Ecto neural progenitor cell (in vitro differentiated cells): ENCODE measurements at regions not wholly inside any gene's neighbourhood (a gene's known extent, or its start where the extent isn't known, plus 50 kb on each side); places are given as distances from the start of the nearest gene placed in this dataset.

ENCODE experiments used
- DNase-seq: peaks from one replicate; pipeline ENCODE4 v3.0.0-alpha.2; 2018; ENCODE audit warnings: low spot score

DNA sequence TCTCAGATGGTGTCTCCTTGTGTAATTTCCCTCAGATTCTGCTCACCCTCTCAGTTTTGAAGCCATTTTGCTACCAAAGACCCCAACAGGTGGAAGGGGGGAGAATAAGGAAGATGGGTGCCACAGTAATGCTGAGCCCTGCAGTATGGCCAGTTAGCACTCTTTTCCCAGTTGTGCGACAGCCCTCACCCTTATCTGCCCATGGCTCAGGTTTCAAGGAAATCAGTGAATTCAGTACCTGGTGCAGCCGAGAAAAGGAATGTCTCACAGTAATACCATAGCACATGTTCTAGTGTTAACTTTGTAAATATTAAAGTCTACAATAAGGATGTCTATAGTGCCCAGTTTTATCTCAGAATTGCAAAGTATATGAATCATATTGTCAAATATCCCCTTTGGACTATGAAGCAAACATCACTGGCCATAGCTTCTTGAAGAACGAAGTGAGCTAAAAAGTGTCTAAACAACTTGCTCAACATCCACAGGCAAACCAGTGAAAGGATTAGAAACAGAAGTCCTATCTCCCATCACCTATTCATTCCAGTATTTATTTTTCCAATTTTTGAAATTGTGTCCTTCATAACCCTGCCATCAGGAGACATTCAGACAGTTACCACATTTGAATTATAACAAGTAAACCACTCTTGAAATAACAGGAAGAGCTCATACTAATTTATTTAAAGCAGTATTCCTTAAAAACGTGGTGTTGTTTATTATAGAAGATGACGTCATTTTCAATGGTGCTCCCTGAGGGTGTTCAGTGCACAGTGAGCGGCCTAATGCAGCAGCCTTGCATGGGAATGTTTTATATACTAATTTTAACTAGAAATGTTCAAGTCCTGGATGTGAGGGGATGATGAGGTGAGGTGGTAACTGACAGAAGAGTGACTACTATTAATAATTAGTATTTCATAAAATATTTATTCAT lies 366.2 kb downstream of the TFAP2A start:
- DNase-seq = no peak

DNA sequence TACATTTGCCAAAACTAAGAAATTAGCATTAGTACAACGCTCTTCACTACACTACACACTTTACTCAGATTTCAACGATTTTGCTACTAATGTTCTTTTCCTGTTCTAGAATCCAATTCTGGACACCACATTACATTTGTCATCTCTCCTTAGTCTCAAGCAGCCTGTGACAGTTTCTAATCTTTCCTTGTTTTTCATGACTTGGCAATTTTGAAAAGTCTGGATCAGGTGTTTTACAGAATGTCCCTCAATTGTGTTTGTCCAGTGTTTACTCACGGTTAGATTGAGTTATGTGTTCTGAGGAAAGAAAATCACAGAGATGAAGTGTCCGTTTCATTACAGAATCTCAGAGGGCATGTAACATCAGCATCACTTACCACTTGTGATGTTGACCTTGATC lies 372.6 kb downstream of the TFAP2A start:
- DNase-seq = no peak

DNA sequence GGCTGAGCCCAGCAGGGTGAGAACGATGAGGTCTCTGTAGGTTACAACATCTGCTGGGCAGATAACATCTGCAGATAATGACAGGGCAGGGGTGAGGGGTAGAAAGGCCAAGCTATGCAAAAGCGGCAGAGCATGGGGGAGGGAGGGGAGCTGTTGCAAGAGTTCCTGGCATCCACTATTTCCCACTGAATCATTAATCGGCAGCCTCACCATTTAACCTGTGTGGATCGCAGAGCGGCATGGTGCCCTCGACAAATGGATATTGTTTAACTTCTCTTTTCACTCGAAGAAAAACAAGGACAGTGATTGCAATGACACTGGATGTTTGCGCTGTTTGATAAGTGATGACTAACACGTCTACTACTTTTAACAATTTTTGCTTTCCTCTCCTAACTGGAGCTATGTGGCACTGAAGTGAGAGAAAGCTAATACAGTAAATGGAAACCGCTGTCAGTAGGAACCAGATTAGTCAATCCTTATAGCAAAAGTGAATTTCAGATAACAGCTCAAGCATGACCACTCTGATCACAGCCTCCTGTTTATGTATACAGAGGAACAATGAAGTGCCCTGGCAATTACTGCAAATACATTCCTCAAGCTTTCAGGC lies 381.5 kb downstream of the TFAP2A start:
- DNase-seq = peak; percentile 49

DNA sequence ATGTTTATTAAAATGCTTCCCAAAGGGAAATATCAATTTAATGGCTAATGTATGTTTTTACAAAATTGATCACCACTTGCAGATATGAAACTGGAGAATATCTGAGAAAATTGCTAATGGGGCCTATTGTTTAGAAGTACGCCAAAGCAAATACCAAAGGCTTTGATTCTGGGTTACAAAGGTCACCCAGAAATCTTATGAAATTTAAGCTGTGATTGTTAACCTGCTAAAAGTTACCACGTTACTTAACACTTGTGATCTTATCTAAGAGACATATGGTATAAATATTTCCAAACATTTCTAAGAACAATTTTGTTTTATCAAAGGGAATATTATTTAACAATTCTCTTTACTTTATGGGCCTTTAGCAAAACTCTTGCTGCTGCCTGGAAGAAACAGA lies 383.3 kb downstream of the TFAP2A start:
- no peak for DNase-seq

DNA sequence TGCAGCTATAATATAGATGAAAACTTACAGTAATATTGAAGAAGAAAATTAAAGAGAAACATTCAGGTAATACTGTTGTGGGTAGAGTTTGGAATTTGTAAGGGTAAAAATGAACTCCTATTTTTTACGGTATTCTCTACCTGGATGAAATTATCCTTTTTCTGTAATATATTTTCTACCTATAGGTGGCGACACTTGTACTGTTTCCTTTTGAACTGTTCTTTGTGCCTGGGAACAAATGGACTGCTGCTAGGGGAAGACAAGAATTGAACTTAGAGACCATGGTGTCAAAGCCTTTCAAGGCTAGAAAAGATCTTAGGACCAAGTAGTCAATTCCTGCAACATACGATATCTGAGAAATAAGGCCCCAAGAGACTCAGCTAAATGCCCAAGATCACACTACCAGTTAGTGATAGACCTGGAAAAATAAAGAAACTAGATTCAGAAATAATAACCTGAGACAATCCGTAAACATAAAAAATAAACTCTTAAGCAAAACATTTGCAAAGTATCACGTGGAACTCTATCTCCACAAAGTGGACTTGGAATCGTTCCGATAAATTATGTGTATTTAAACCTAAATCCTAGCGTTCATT lies 383.8 kb downstream of the TFAP2A start:
- DNase-seq = no peak

DNA sequence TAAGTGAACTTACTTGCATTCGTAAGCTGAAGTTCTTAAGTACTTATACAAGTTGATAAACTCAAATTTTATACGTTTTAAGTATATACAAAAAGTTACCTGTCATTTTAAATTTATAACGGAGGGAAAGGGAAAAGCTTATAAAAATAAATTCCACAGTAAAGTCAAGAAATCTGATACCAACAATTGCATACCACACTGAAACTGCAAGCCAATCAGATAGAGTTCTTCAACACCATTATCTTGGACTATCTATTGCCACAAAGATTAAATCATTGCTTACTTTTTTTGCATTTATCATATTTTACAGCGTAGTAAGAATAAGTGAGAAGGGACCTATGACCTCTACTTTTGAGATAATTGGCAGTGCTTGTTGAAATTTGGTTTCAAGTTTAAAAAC lies 386.7 kb downstream of the TFAP2A start:
- no peak for DNase-seq

DNA sequence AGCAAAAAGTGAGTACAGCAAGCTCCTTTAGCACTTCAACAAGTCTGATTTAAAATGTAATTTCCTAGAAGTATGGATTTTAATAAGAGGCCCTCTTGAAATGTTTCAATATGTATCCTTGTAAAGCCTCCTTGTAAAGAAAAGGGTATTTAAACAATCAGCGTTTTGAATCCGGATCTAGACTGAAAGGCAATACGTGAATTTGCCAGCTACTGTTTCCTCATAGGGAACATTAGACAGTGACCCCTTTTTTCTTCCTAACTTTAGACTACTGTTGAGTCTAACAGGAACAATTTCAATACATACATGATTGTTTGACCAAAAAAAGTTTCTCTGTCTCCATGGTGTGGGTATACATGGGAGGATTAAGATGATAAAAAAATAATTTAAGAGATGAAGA lies 395.0 kb downstream of the TFAP2A start:
- no peak for DNase-seq

DNA sequence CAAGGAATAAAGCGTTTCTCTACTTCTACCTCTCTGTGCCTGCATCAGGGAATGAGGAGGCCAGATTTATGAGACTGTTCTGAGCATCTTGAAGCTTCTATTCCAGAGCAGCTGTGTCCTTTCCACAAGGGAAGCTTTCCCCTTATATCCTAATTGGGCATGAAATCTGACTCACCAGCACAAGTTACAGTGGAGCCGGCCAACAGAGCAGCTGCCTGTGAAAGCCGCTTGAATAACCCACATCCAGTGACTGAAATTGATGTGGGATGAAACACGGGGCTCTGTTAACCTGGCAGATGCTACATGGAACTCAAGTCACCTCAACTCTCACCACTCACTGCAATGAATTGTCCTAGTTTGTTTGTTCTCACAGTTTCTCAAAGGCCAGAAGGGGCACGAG lies 400.3 kb downstream of the TFAP2A start:
- no peak for DNase-seq

DNA sequence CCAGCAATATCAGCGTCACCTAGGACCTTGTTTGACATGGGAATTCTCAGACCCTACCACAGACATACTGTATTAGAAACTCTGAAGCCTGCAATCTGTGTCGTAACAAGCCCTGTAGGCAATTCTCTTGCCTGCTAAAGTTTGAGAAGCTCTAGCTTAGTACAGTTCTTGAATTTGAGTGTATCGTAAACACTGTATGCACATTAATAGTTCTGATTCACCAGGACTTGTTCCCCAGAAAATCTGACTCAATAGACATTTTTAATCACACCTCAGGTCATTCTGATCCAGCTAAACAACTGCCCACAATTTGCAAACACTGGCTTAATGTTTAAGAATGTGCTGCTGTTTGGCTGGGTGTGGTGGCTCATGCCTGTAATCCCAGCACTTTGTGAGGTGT lies 414.3 kb downstream of the TFAP2A start:
- no peak for DNase-seq

DNA sequence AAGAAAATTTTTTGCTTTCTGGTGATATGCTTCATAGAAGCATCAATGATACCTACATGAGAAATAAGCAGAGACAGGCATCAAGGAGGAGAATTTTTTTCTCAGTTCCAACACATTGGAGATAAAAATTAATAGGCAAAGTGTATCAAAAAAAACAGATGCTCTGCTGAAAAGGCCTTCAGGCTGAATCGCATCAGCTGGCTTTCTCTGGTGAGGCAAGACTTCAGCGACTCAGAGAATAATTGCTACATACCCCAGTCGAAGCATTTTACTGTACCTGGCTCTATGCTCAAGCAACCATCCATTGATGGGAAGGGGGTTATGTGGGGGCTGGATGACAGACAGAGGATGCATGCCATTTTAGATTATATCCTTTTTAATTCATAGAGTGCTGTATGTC lies 415.1 kb downstream of the TFAP2A start:
- DNase-seq = no peak

DNA sequence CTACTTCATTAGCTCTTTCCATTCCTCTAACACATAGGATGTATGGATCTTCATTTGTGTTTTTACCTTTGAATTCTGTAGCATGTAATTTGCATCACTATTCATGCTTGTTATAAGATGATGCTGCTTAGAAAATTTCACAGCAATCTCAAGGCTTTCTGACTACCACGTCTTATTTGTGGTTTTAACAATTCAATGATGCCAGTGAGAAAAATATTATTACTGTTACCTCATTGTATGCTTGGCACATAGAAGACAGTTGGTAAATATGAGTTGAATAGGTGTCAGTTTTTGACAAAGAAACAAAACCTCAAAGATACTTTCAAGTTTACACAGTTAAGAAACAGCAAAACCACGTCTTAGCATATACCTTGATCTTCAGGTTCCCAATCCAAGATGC lies 428.6 kb downstream of the TFAP2A start:
- no peak for DNase-seq

DNA sequence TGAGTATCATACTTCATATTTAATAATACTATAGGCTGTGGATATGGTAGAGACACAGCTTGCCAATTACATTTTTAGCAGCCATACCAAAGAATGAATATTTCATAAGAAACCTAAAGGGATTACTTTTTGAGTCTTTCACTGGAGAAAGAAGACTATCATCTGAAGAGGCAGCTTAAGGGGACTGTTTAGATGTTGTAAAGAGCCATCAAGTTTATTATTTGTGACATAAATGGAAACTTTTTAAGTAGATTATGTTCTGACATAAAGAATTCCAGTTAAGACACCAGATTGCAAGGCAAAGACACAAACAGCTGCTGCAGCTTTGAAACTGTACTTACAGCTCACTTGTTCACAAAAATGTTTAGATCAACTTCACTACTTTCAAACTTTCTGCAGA lies 429.4 kb downstream of the TFAP2A start:
- no peak for DNase-seq

DNA sequence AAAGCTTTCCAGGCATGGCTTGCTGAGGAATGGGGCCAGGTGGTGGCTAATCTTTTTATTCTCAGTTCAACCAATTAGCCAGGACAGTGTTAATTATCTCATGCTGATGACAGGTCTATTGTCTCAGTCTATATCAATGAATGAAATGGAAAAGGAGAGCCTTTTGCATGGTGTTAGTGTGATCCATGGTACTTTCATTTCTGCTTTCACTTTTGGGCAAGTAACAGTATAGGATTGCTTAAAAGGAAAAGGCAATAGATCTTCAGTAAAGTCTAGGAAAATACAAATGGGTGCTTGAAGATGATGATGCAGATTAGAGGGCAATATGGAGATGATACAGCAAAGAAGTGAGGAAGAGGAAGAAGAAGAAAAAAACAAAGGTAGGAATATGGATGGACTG lies 430.3 kb downstream of the TFAP2A start:
- DNase-seq = no peak

DNA sequence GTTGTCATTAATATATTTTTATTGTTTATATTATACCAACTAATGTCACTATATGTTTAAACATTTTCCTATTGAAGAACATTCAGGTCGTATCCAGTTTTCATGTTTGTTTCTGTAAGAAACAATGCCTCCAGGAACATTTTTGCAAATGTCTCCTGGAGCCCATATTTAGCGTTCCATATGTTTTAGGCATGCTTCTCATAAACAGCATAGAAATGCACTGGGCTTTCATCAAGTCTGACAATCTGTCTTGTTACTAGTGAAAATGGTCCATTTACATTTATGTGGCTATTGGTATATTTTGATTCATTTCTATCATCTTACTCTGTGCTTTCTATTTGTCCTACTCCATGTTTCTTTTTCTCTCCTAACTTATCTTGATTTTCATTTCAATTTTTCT lies 431.7 kb downstream of the TFAP2A start:
- DNase-seq = no peak

DNA sequence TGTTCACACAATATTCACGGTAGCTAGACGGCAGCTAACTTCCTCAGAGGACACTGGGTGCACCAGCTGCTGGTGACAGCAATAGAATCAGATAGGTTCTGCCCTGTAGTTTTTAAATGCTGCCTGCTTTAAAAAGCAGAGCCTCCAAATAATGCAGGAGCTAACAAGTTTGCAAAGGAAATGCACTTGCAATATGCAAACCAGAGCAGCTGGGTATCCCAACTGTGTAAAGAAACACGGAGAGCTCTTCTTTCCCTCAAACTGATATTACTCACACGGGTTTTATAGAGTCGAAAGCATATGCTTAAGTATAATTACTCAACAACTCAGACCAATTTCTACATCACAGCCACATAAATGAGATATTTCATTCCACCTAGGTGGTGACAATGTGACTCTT lies 432.7 kb downstream of the TFAP2A start:
- DNase-seq = no peak

DNA sequence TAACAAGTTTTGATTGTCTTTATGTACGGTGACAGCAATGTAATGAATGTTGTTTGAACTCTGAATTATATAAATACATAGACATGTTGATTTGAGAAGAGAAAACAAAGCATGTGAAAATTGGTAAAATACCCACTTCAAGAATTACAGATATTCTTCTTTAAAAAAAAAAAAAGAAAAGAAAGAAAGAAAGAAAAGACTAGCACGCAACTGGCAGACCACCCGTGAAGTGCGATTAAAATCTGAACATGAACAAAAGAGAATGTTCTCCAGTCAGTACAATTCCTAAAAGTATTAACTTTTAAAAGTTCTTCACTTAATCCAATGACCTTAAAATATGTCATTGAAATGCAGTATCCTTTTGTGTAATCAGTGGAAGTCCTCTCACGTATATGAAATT lies 434.9 kb downstream of the TFAP2A start:
- DNase-seq = no peak

DNA sequence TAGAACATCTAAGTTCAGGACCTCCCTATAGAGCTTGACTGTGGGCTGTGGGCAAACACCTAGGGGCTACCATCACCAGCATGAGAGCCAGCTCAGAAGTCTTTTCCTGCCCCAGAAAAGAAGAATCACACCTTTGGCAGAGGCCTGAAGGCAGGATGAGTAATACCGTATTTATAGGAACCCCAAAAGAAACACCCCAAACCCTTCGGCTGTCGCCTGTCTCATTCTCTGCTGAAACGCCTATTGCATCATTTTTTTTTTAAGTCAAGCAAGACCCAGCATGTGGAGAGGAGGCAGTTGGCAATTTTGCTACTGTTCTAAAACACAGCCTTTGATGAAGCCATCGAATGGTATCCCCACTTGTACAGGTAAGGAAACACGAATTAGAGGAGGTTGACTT lies 436.4 kb downstream of the TFAP2A start:
- DNase-seq = no peak

DNA sequence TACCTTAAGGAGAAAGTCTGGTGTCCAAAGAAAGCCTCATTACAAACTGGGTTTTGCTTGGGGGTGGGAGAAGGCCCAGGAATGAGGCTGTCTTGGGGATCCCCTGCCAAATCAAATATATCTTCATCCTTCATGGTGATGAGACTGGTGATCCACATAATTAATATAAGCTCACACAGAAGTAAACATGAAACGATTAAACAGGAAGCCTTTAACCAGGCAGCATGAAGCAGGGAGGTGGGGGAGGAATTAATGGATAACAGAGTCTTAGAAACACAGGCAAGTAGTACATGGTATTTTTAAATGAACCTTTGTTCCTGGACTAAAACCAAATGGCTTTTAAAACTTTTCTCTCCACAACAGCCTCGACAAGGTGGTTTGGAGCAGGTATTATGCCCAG lies 437.5 kb downstream of the TFAP2A start:
- DNase-seq = no peak

DNA sequence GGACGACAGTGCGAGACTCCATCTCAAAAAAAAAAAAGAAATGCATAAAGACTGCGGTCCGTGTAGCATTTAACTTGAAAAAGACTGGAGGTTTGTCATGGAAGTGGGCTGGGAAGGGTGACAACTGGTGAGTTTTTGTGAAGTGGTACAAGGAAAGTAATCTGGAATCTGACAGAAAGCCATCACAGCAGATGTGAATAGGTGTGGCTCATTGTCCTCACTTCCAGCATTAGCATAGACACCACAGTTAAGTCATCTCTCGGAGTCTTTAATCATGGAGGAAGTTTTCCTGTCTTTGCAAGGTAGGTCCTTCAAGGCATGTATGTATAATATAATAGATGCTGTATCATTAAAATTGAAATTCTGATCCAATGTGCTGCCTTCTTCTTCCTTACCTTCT lies 453.2 kb downstream of the TFAP2A start:
- no peak for DNase-seq

DNA sequence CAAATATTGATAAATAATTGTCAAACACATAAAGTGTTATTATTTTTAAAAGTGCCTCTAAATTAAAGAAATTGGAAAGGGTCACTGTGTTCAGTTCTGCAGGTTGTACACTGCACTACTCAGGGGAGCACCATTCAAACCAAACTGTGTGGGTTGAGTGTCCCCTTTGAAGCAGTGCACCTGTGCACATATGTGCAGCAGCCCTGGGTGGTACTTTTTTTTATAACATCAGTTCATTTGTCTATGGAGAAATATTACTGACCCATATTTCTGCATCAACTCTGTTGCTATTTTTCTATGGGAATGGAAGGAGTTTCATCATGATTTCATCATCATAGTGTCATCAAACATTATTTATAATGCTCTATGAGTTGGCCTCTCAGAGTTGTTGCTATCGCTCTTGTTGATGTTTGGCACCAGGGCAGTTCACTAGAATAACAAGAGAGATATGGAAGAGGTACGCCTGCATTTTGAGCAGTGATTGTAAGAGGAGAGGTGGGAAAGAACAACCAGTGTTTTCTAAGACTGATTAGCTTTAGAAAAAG lies 457.6 kb downstream of the TFAP2A start:
- DNase-seq = no peak

DNA sequence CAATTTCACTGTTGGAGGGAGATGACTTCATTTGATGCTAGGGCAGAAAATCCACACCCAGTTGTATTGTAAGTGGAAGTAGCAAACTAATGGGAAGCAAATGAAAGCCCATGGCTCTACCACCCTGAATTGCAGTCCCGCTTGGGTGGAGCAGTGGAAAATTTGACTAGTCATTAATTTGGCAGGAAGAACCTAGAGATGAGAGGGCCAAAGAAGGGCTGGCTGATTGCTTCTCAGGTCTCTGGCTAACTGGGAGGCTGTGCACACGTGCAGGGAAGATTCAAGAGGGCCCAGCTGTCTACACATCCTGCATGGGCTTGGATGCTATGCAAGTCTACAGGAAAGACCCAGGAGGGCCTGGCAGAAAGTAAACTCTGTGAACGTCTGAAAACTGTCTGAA lies 466.2 kb downstream of the TFAP2A start:
- no peak for DNase-seq

DNA sequence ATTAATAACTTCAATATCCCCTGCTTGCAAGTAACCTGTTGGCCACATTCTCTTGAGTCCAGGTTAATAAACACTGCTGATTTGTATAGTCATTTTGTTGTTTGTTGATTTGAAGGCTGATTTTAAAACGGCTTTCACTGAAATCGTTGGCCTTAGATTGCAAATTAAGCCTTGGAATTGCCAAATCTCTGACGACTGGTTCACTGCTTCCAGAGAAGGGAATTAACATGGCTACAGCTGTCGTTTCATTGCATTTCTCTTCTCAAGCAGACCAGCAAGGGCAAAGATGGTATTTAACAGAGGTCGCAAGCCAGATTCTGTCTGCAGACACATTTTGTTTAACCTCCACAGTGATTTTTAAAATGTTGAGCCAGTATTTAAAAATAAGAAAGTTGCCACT lies 470.9 kb downstream of the TFAP2A start:
- DNase-seq = no peak

DNA sequence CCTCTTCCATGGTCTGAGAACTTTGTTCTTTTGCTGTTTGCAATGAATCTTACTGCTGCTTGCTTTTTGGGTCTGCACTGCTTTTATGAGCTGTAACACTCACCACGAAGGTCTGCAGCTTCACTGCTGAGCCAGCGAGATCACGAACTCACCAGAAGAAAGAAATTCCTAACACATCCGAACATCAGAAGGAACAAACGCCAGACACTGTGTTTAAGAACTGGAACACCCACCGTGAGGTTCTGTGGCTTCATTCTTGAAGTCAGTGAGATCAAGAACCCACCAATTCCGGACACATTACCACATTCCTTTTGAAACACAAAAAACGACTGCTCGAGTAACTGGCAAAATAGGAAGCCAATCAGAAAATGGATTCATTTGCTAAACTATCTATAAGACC lies 471.8 kb downstream of the TFAP2A start:
- no peak for DNase-seq
